K562 (cell line): ENCODE measurements at regions not wholly inside any gene's neighbourhood (a gene's known extent, or its start where the extent isn't known, plus 50 kb on each side); places are given as distances from the start of the nearest gene placed in this dataset.

Experiments used
- ATAC-seq: fragments of 200-7000 bp; cut with Tn5 transposase; 3 replicates; pipeline ENCODE4 v1.9.1; 2020; ENCODE audit warnings: moderate library complexity
- BruUV-seq: library from RNA; stranded (reverse); fragments of 400-500 nt; replicated peaks from 2 replicates; lab custom pipeline; 2021; lab: Mats Ljungman, UMichigan
- CTCF ChIA-PET: fragments of 300-600 bp; formaldehyde crosslinking; extraction: SDS; loops from one replicate; lab custom pipeline; 2021; ENCODE audit warnings: low intra/inter-chr PET ratio; lab: Yijun Ruan, JAX
- POLR2A ChIA-PET: fragments of 300-600, 350-650 bp; sonication (Branson Sonifier 250); formaldehyde crosslinking; extraction: SDS; loops from one replicate; lab custom pipeline; 2021; ENCODE audit warnings: antibody characterized with exemption, inconsistent platforms; lab: Yijun Ruan, JAX
- DNase-seq, 4 experiments: peaks; one replicate each; pipeline versions ENCODE4 v3.0.0 to v3.0.0-alpha.2; 2011 to 2018; ENCODE audit warnings: low spot score in 3 of 4, mixed read lengths in 3 of 4; ENCODE audit errors: extremely low read depth in 1 of 4
- FAIRE-seq: peaks from 2 replicates; lab custom pipeline; 2011; peaks lifted over from hg19 to GRCh38; lab: Jason Lieb, UNC
- H2AFZ ChIP-seq: 2 replicates; pipeline ENCODE4 v1.6.0; 2011; ENCODE audit warnings: low read depth, low read length, control low read depth, inconsistent platforms
- H3K27ac ChIP-seq: fragments of 200-600 bp; 3 replicates; pipeline ENCODE4 v1.8.0; 2011; ENCODE audit warnings: low read depth, mild to moderate bottlenecking, control low read depth, inconsistent platforms, low read length, moderate library complexity, mixed read lengths; ENCODE audit errors: extremely low read depth
- H3K27me3 ChIP-seq, 2 experiments: fragments of 300-600 bp in 1 of 2; 2 replicates in 1 of 2; 3 replicates in 1 of 2; pipeline versions ENCODE4 v1.6.0 to v1.8.0; 2011; ENCODE audit warnings: inconsistent platforms in 2 of 2, low read length in 2 of 2, mild to moderate bottlenecking in 1 of 2, mixed read lengths in 1 of 2, moderate library complexity in 1 of 2; ENCODE audit not compliant: control insufficient read depth in 2 of 2, insufficient read depth in 2 of 2
- H3K36me3 ChIP-seq: fragments of 300-600 bp; 3 replicates; pipeline ENCODE4 v1.8.0; 2011; ENCODE audit warnings: mild to moderate bottlenecking, low read length, inconsistent platforms; ENCODE audit not compliant: control insufficient read depth, insufficient read depth
- H3K4me1 ChIP-seq, 2 experiments: fragments of 200-600 bp in 1 of 2; replicated peaks in 1 of 2; 2 replicates in 1 of 2; 3 replicates in 1 of 2; pipeline versions ENCODE4 v1.5.1 to v1.8.0; 2011; ENCODE audit warnings: inconsistent platforms in 2 of 2, low read length in 2 of 2, mild to moderate bottlenecking in 1 of 2, mixed read lengths in 1 of 2, moderate library complexity in 1 of 2; ENCODE audit not compliant: control insufficient read depth in 2 of 2, insufficient read depth in 2 of 2
- H3K4me2 ChIP-seq: 2 replicates; pipeline ENCODE4 v1.6.1; 2011; ENCODE audit warnings: low read length, control low read depth, inconsistent platforms, mixed read lengths; ENCODE audit not compliant: insufficient read depth
- H3K4me3 ChIP-seq: fragments of 200-600 bp; sonication (generic), shearing (Covaris generic); 2 replicates; pipeline ENCODE4 v1.5.1; 2016; ENCODE audit warnings: control low read depth, inconsistent platforms
- H3K79me2 ChIP-seq: fragments of 200-600 bp; 3 replicates; pipeline ENCODE4 v1.8.0; 2011; ENCODE audit warnings: low read length, inconsistent platforms; ENCODE audit not compliant: control insufficient read depth, insufficient read depth
- H3K9ac ChIP-seq, 2 experiments: 2 replicates each; pipeline versions ENCODE4 v1.6.0 to v1.6.1; 2011; ENCODE audit warnings: low read depth in 2 of 2, low read length in 2 of 2, control low read depth in 1 of 2, inconsistent platforms in 1 of 2, mild to moderate bottlenecking in 1 of 2, mixed read lengths in 1 of 2; ENCODE audit not compliant: insufficient read depth in 1 of 2
- H3K9me1 ChIP-seq: one replicate; pipeline ENCODE4 v1.6.0; 2011; ENCODE audit warnings: inconsistent platforms, mild to moderate bottlenecking, low read length, moderate library complexity; ENCODE audit not compliant: control insufficient read depth, insufficient read depth
- H3K9me3 ChIP-seq: replicated peaks from 2 replicates; pipeline ENCODE4 v1.5.1; 2011; ENCODE audit warnings: low read depth, low read length, inconsistent platforms; ENCODE audit not compliant: control insufficient read depth, insufficient read depth
- H4K20me1 ChIP-seq: replicated peaks from 2 replicates; pipeline ENCODE4 v1.6.1; 2011; ENCODE audit warnings: low read length, inconsistent platforms, mixed read lengths; ENCODE audit not compliant: control insufficient read depth, insufficient read depth
- CTCF ChIP-seq, 3 experiments: IDR thresholded peaks in 2 of 3; conservative IDR thresholded peaks in 1 of 3; 2 replicates each; pipeline ENCODE4 v1.5.1; 2011 to 2012; ENCODE audit warnings: low read length in 3 of 3, mild to moderate bottlenecking in 3 of 3, control low read depth in 2 of 3, improper control_type of control experiment in 1 of 3, inconsistent platforms in 1 of 3, low read depth in 1 of 3, mixed read lengths in 1 of 3, moderate library complexity in 1 of 3; ENCODE audit not compliant: insufficient read depth in 2 of 3
- DEAF1 ChIP-seq: fragments of 450-650 bp; formaldehyde crosslinking; IDR thresholded peaks from 2 replicates; pipeline ENCODE4 v1.4.0; 2020; ENCODE audit warnings: mild to moderate bottlenecking, moderate library complexity
- PHF8 ChIP-seq: fragments of 200-600 bp; sonication (generic); IDR thresholded peaks from 2 replicates; pipeline ENCODE4 v1.6.1; 2012; ENCODE audit warnings: mixed run types, mild to moderate bottlenecking, inconsistent platforms, low read length, moderate library complexity, borderline replicate concordance
- RAD21 ChIP-seq, 2 experiments: fragments of 250-450 bp in 1 of 2; fragments of 450-650 bp in 1 of 2; sonication (Bioruptor Pico) in 1 of 2; formaldehyde crosslinking in 1 of 2; IDR thresholded peaks in 1 of 2; conservative IDR thresholded peaks in 1 of 2; 2 replicates each; pipeline versions ENCODE4 v1.4.0 to v1.8.0; 2020 to 2022; ENCODE audit warnings: mild to moderate bottlenecking in 2 of 2, moderate library complexity in 1 of 2
- THAP7 ChIP-seq: fragments of 250-450 bp; sonication (Bioruptor Pico); IDR thresholded peaks from 2 replicates; pipeline ENCODE4 v1.5.0; 2021
- ZBTB9 ChIP-seq: fragments of 450-650 bp; formaldehyde crosslinking; IDR thresholded peaks from 2 replicates; pipeline ENCODE4 v1.4.0; 2020; ENCODE audit warnings: mild to moderate bottlenecking, moderate library complexity
- WGBS: fragments of 100-300 bp; shearing (Covaris generic); methylation state at CpG from one replicate; pipeline ENCODE4 v1.1.6; 2016; ENCODE audit warnings: low coverage, mixed read lengths; ENCODE audit not compliant: insufficient coverage; ENCODE audit errors: missing lambda C conversion rate; 5-methylcytosine and 5-hydroxymethylcytosine counted together
- in situ Hi-C: fragments of 300-500 bp; cut with MboI; formaldehyde crosslinking; loops from 4 replicates; pipeline ENCODE4 v1.15.0; 2018; ENCODE audit warnings: inconsistent platforms, mixed read lengths
- intact Hi-C: fragments of 100-400 bp; cut with micrococcal nuclease; formaldehyde crosslinking; loops from 2 replicates; pipeline ENCODE4 v1.14.2; 2022

- TF ChIP-seq ZBTB9 (no peak), THAP7 (CRISPR knock-in tag) (no peak)
These were observed 62.9 kb upstream of the ELK3 start (continued) for GRCh38 chr12:96131230-96131788.

GRCh38 chr12:96132819-96133218, 61.4 kb upstream of the ELK3 start:
- Histone ChIP-seq H3K9me1 (no peaks in the 10 kb centered on the region), H3K9ac (no peak overlapping the region), H3K4me3 (no peak overlapping the region), H2AFZ (no peak overlapping the region), H3K79me2 (no peaks in the 10 kb centered on the region), H3K36me3 (no peaks in the 10 kb centered on the region), H3K4me1 (0 out of 5 replicates have a peak, but pooled peaks cover 0 to 6% of the 10 kb centered on the region in 2 experiments), H3K9me3 (no peaks in the 10 kb centered on the region), H3K27ac (no peak overlapping the region), H3K27me3 (peaks cover 19 to 31% of the 10 kb centered on the region in 2 experiments; a peak in 4 of 5 replicates), H4K20me1 (no peaks in the 10 kb centered on the region), H3K4me2 (no peak overlapping the region)
- DNase-seq (peak in 2 of 4 experiments; percentile 21 to 22), FAIRE-seq (peak; percentile 11), ATAC-seq (peak; percentile 75)
- WGBS: 4% methylated on average over 4 of the region's 4 CpGs
- ChIA-PET CTCF (interaction anchor here (0.6 kb wide), 1 partner anchor 66 kb away, joined by 3 read pairs; no protein-coding TSS in a partner anchor), POLR2A (interaction anchor here (0.6 to 0.9 kb wide), 3 partner anchors 9 to 54 kb away, joined by 3 to 4 read pairs (median 4); no protein-coding TSS in a partner anchor)
- in situ Hi-C loops: no loop called here
- intact Hi-C loops: loop anchor here (2.0 kb wide), 2 partner anchors 70 to 82 kb away; no protein-coding TSS in a partner anchor
- BruUV-seq: no TSS peak
- TF ChIP-seq PHF8 (no peak), RAD21 (CRISPR knock-in tag; conservative IDR thresholded peaks at IDR 0.05 in 1 of 2, IDR thresholded peaks at IDR 0.05 in 1 of 2) (peak; percentile 53 to 71), DEAF1 (CRISPR knock-in tag) (0 out of 2 replicates have a peak, but pooled peaks have one; percentile 25), CTCF (IDR thresholded peaks at IDR 0.05 in 2 of 3, conservative IDR thresholded peaks at IDR 0.05 in 1 of 3; ENCODE audit: insufficient read depth in 2 of 3, low read depth in 1 of 3, low read length in 3 of 3) (peak; percentile 15 to 54 (median 22); a peak in 2 of 6 replicates)
